Peyer's patch (tissue), 4 donors: ENCODE measurements at regions not wholly inside any gene's neighbourhood (a gene's known extent, or its start where the extent isn't known, plus 50 kb on each side); places are given as distances from the start of the nearest gene placed in this dataset.
"Not testable (repeated sequence)": the region's sequence is repeated elsewhere in the genome, so short reads cannot be mapped to it uniquely, and the experiment has no call there.

Experiments used
- DNase-seq, 3 donors: peaks; one replicate each; pipeline ENCODE4 v3.0.0-alpha.2; 2017 to 2019
- H3K27ac ChIP-seq, 4 donors: fragments of 200-600 bp; sonication (generic); one replicate each; pipeline ENCODE4 v1.5.1; 2016 to 2019
- H3K27me3 ChIP-seq, 2 donors: fragments of 200-600 bp; sonication (generic); one replicate each; pipeline ENCODE4 v1.5.1; 2019
- H3K36me3 ChIP-seq, 3 donors: fragments of 200-600 bp; sonication (generic); one replicate each; pipeline ENCODE4 v1.5.1; 2016 to 2019
- H3K4me1 ChIP-seq, 4 donors: fragments of 200-600 bp; sonication (generic); one replicate each; pipeline ENCODE4 v1.5.1; 2016 to 2019
- H3K4me3 ChIP-seq, 4 donors: fragments of 200-600 bp; sonication (generic); 1 replicate in 3 of 4; 2 replicates in 1 of 4; pipeline ENCODE4 v1.5.1; 2016 to 2019; ENCODE audit warnings: mild to moderate bottlenecking in 1 of 4
- H3K9me3 ChIP-seq, 4 donors: fragments of 200-600 bp; sonication (generic); one replicate each; pipeline ENCODE4 v1.5.1; 2016 to 2019; ENCODE audit warnings: mild to moderate bottlenecking in 1 of 4
- CTCF ChIP-seq, 6 experiments: fragments of 450-650 bp in 4 of 6; fragments of 200-600 bp in 2 of 6; sonication (generic) in 1 of 6; IDR thresholded peaks; one replicate each; pipeline ENCODE4 v1.5.1; 2017 to 2019; ENCODE audit warnings: antibody characterized with exemption in 6 of 6, mild to moderate bottlenecking in 3 of 6, moderate library complexity in 1 of 6
- POLR2A ChIP-seq, 2 donors: fragments of 450-650 bp; IDR thresholded peaks; one replicate each; pipeline ENCODE4 v1.5.1; 2017; ENCODE audit warnings: antibody characterized with exemption in 2 of 2, mild to moderate bottlenecking in 2 of 2, moderate library complexity in 2 of 2

- TF ChIP-seq CTCF (IDR thresholded peaks at IDR 0.05), result no peak
- no peak for TF ChIP-seq POLR2A (IDR thresholded peaks at IDR 0.05)
- H3K27ac ChIP-seq, result no peak overlapping the region
- no peaks in the 10 kb centered on the region for H3K36me3 ChIP-seq
- H3K27me3 ChIP-seq, result no peaks in the 10 kb centered on the region
- DNase-seq, result no peak
- no peak overlapping the region for H3K4me3 ChIP-seq
- no peaks in the 10 kb centered on the region for H3K4me1 ChIP-seq
- H3K9me3 ChIP-seq, result no peaks in the 10 kb centered on the region
Observed at GRCh38 chr1:78743626-78744025, 94.0 kb downstream of the IFI44 start.

GRCh38 chr1:78745111-78745510 lies 95.5 kb downstream of the IFI44 start:
- no peak for DNase-seq
- H3K9me3 ChIP-seq, result no peaks in the 10 kb centered on the region
- no peaks in the 10 kb centered on the region for H3K36me3 ChIP-seq
- H3K4me1 ChIP-seq, result no peaks in the 10 kb centered on the region
- H3K27me3 ChIP-seq, result no peaks in the 10 kb centered on the region
- no peak overlapping the region for H3K27ac ChIP-seq
- H3K4me3 ChIP-seq, result no peak overlapping the region
- TF ChIP-seq CTCF (IDR thresholded peaks at IDR 0.05), result no peak
- TF ChIP-seq POLR2A (IDR thresholded peaks at IDR 0.05), result no peak

GRCh38 chr1:78753679-78754078 lies 104.0 kb downstream of the IFI44 start:
- not testable (repeated sequence) for H3K36me3 ChIP-seq, H3K4me3 ChIP-seq, DNase-seq, H3K4me1 ChIP-seq, H3K27ac ChIP-seq, H3K27me3 ChIP-seq, H3K9me3 ChIP-seq

- H3K4me3 ChIP-seq, result no peak overlapping the region
- no peaks in the 10 kb centered on the region for H3K4me1 ChIP-seq
Observed at GRCh38 chr1:78755986-78756385, 106.4 kb downstream of the IFI44 start.

GRCh38 chr1:78758506-78758905 lies 108.9 kb downstream of the IFI44 start:
- TF ChIP-seq CTCF (IDR thresholded peaks at IDR 0.05) (no peak), POLR2A (IDR thresholded peaks at IDR 0.05) (no peak)
- H3K27me3 ChIP-seq, result no peaks in the 10 kb centered on the region
- no peaks in the 10 kb centered on the region for H3K36me3 ChIP-seq
- no peaks in the 10 kb centered on the region for H3K9me3 ChIP-seq
- no peak overlapping the region for H3K4me3 ChIP-seq
- H3K4me1 ChIP-seq, result no peaks in the 10 kb centered on the region
- H3K27ac ChIP-seq, result no peak overlapping the region
- DNase-seq, result no peak

More at GRCh38 chr1:78755986-78756385, 106.4 kb downstream of the IFI44 start:
- no peak for DNase-seq
- H3K27ac ChIP-seq, result no peak overlapping the region
- no peaks in the 10 kb centered on the region for H3K9me3 ChIP-seq
- TF ChIP-seq POLR2A (IDR thresholded peaks at IDR 0.05), result no peak
- TF ChIP-seq CTCF (IDR thresholded peaks at IDR 0.05), result no peak
- H3K27me3 ChIP-seq, result no peaks in the 10 kb centered on the region
- H3K36me3 ChIP-seq, result no peaks in the 10 kb centered on the region

GRCh38 chr1:78759881-78760280 lies 110.2 kb downstream of the IFI44 start:
- H3K9me3 ChIP-seq, result no peaks in the 10 kb centered on the region
- no peaks in the 10 kb centered on the region for H3K36me3 ChIP-seq
- H3K27me3 ChIP-seq, result no peaks in the 10 kb centered on the region
- H3K4me3 ChIP-seq, result no peak overlapping the region
- no peaks in the 10 kb centered on the region for H3K4me1 ChIP-seq
- H3K27ac ChIP-seq, result no peak overlapping the region
- no peak for DNase-seq
- TF ChIP-seq CTCF (IDR thresholded peaks at IDR 0.05), result no peak
- TF ChIP-seq POLR2A (IDR thresholded peaks at IDR 0.05), result no peak
